ENCODE measurements at regions not wholly inside any gene's neighbourhood (a gene's known extent, or its start where the extent isn't known, plus 50 kb on each side); places are given as distances from the start of the nearest gene placed in this dataset.

DNA sequence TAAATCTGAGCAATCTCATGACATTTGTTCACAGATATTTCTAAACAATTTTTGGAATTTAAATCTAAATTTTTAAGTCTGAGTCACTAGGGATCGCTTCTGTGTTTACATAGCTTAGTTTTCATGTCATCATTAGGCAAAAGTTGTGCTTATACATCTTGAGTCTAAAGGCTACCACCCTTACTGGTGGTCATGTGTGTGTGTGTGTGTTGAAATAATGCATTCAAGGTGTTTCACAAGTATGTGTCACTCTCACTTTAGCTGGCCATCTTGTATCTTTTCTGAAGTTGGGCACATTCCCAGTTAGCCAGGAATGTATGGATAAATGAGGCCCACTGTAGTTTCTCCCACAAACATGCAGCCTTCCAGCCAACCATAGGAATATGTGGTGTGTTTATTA is 1162.5 kb upstream of the PRMT6 start:
- TF ChIP-seq CTCF (IDR thresholded peaks at IDR 0.05; ENCODE audit: low read depth, low read length) = no peak
- DNase-seq (ENCODE audit: extremely low read depth, low read depth) = no peak

GRCh38 chr1:105909811-105910210 is 1146.7 kb upstream of the PRMT6 start:
- no peak for TF ChIP-seq CTCF (IDR thresholded peaks at IDR 0.05; ENCODE audit: low read depth, low read length)
- no peak for DNase-seq (ENCODE audit: extremely low read depth, low read depth)

- no peak for DNase-seq (ENCODE audit: extremely low read depth, low read depth)
Observed at GRCh38 chr1:105914403-105914802, 1142.1 kb upstream of the PRMT6 start.

GRCh38 chr1:105934806-105935205 is 1121.7 kb upstream of the PRMT6 start:
- no peak for DNase-seq (ENCODE audit: extremely low read depth, low read depth)
- no peak for TF ChIP-seq CTCF (IDR thresholded peaks at IDR 0.05; ENCODE audit: low read depth, low read length)

More at GRCh38 chr1:105914403-105914802, 1142.1 kb upstream of the PRMT6 start:
- no peak for TF ChIP-seq CTCF (IDR thresholded peaks at IDR 0.05; ENCODE audit: low read depth, low read length)

GRCh38 chr1:105964879-105965278 is 1091.6 kb upstream of the PRMT6 start:
- TF ChIP-seq CTCF (IDR thresholded peaks at IDR 0.05; ENCODE audit: low read depth, low read length) = no peak
- DNase-seq (ENCODE audit: extremely low read depth, low read depth) = no peak

- TF ChIP-seq CTCF (IDR thresholded peaks at IDR 0.05; ENCODE audit: low read depth, low read length) = no peak
Observed at GRCh38 chr1:105997516-105997915, 1059.0 kb upstream of the PRMT6 start.

GRCh38 chr1:106022312-106022902 is 1034.1 kb upstream of the PRMT6 start:
- peak; percentile 19 for TF ChIP-seq CTCF (IDR thresholded peaks at IDR 0.05; ENCODE audit: low read depth, low read length)
- no peak for DNase-seq (ENCODE audit: extremely low read depth, low read depth)

More at GRCh38 chr1:105997516-105997915, 1059.0 kb upstream of the PRMT6 start:
- DNase-seq (ENCODE audit: extremely low read depth, low read depth) = no peak
